ENCODE measurements at regions not wholly inside any gene's neighbourhood (a gene's known extent, or its start where the extent isn't known, plus 50 kb on each side); places are given as distances from the start of the nearest gene placed in this dataset.

GRCh38 chr13:33891196-33891742, 73.3 kb downstream of the RFC3 start:
- Histone ChIP-seq H3K4me3 (ENCODE audit: low read depth, low read length) (no peak overlapping the region), H3K27ac (ENCODE audit: low read depth, low read length) (no peak overlapping the region), H3K9me3 (ENCODE audit: control insufficient read depth, insufficient read depth, low read length) (no peaks in the 10 kb centered on the region), H3K27me3 (ENCODE audit: control insufficient read depth, insufficient read depth, low read length) (no peaks in the 10 kb centered on the region), H3K36me3 (ENCODE audit: control insufficient read depth, insufficient read depth, low read length) (no peaks in the 10 kb centered on the region), H3K9ac (ENCODE audit: low read depth, low read length) (no peak overlapping the region), H3K4me1 (ENCODE audit: control insufficient read depth, insufficient read depth, low read length) (no peaks in the 10 kb centered on the region)

DNA sequence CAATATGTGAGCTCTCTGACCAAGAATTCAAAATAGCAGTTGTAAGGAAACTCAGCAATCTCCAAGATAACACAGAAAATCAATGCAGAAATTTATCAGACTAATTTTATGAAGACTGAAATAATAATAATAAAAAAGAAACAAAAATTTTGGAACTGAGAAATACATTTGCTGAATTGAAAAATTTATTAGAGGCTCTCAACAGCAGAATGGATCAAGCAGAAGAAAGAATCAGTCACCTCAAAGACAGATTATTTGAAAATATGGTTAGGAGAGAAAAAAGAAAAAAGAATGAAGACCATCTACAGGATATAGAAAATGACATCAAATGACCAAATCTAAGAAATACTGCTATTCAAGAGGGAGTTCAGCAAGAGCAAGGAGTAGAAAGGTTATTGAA, 75.6 kb downstream of the RFC3 start:
- H3K9me3 ChIP-seq (ENCODE audit: control insufficient read depth, insufficient read depth, low read length): no peaks in the 10 kb centered on the region
- no peaks in the 10 kb centered on the region for H3K4me1 ChIP-seq (ENCODE audit: control insufficient read depth, insufficient read depth, low read length)
- no peaks in the 10 kb centered on the region for H3K27me3 ChIP-seq (ENCODE audit: control insufficient read depth, insufficient read depth, low read length)
- no peak overlapping the region for H3K9ac ChIP-seq (ENCODE audit: low read depth, low read length)
- no peak overlapping the region for H3K27ac ChIP-seq (ENCODE audit: low read depth, low read length)
- H3K36me3 ChIP-seq (ENCODE audit: control insufficient read depth, insufficient read depth, low read length): no peaks in the 10 kb centered on the region
- no peak overlapping the region for H3K4me3 ChIP-seq (ENCODE audit: low read depth, low read length)

GRCh38 chr13:33904431-33904830, 86.5 kb downstream of the RFC3 start:
- no peaks in the 10 kb centered on the region for H3K4me1 ChIP-seq (ENCODE audit: control insufficient read depth, insufficient read depth, low read length)
- H3K9ac ChIP-seq (ENCODE audit: low read depth, low read length): no peak overlapping the region
- peaks cover 5% of the 10 kb centered on the region; the same call in 1 of the 2 replicates for H3K9me3 ChIP-seq (ENCODE audit: control insufficient read depth, insufficient read depth, low read length)
- H3K27ac ChIP-seq (ENCODE audit: low read depth, low read length): no peak overlapping the region
- H3K36me3 ChIP-seq (ENCODE audit: control insufficient read depth, insufficient read depth, low read length): no peaks in the 10 kb centered on the region
- no peak overlapping the region for H3K4me3 ChIP-seq (ENCODE audit: low read depth, low read length)
- no peaks in the 10 kb centered on the region for H3K27me3 ChIP-seq (ENCODE audit: control insufficient read depth, insufficient read depth, low read length)

DNA sequence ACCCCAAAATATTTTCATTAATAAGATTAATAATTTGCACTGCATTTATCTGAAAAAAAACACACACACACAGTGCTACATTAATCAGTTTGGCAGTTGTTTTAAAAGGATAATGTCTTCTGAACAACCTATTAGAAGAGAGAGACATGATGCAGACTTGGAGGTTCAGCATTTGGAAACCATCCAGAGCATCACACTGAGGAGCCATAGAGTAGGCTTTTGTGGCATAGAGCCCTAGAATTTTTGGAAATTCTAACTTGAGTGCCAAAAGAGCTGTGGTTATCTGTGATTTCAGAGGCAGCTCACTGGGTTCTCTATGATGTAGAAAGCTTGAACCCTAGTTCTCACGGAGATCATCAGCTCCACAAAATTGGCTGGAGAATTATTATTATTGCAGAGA, 90.2 kb downstream of the RFC3 start:
- Histone ChIP-seq H3K36me3 (ENCODE audit: control insufficient read depth, insufficient read depth, low read length) (no peaks in the 10 kb centered on the region), H3K27me3 (ENCODE audit: control insufficient read depth, insufficient read depth, low read length) (no peaks in the 10 kb centered on the region), H3K9me3 (ENCODE audit: control insufficient read depth, insufficient read depth, low read length) (no peaks in the 10 kb centered on the region), H3K9ac (ENCODE audit: low read depth, low read length) (no peak overlapping the region), H3K27ac (ENCODE audit: low read depth, low read length) (no peak overlapping the region), H3K4me3 (ENCODE audit: low read depth, low read length) (no peak overlapping the region), H3K4me1 (ENCODE audit: control insufficient read depth, insufficient read depth, low read length) (no peaks in the 10 kb centered on the region)

DNA sequence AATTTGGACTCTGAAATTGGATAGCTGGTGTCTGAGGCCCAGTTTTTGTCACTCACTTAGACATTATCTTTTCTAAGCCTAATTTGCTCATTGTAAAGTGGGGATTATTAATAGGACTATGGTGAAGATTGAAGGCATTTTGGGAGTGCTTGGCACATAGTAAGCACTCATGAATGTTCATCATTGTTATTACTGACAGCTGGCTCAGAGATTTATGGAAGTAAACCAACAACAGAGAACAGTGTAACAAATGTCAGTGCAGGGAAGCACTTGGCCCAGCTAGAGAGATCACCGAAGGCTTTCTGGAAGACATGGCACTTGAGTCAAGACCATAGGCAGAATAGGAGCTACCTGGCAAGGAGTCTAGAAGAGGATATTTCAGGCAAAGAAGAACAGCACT, 92.3 kb downstream of the RFC3 start:
- Histone ChIP-seq H3K36me3 (ENCODE audit: control insufficient read depth, insufficient read depth, low read length) (no peaks in the 10 kb centered on the region), H3K4me1 (ENCODE audit: control insufficient read depth, insufficient read depth, low read length) (no peaks in the 10 kb centered on the region), H3K27me3 (ENCODE audit: control insufficient read depth, insufficient read depth, low read length) (no peaks in the 10 kb centered on the region), H3K9me3 (ENCODE audit: control insufficient read depth, insufficient read depth, low read length) (no peaks in the 10 kb centered on the region), H3K4me3 (ENCODE audit: low read depth, low read length) (no peak overlapping the region), H3K27ac (ENCODE audit: low read depth, low read length) (no peak overlapping the region), H3K9ac (ENCODE audit: low read depth, low read length) (no peak overlapping the region)

DNA sequence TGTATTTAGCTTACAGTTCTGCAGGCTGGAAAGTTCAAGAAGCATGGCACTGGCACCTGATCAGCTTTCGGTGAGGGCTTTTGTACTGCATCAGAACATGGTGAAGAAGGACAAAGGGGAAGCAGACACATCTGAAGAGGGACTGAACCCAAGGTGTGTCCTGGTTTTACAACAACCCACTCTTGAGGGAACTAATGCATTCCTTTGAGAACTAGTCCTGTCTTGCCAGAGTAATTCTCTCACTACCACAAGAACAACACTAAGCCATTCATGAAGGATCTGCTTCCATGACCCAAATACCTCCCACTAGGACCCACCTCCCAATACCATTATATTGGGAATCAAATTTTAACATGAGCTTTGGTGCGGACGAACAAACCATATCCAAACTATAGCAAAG, 93.6 kb downstream of the RFC3 start:
- Histone ChIP-seq H3K27me3 (ENCODE audit: control insufficient read depth, insufficient read depth, low read length) (no peaks in the 10 kb centered on the region), H3K4me3 (ENCODE audit: low read depth, low read length) (no peak overlapping the region), H3K9ac (ENCODE audit: low read depth, low read length) (no peak overlapping the region), H3K36me3 (ENCODE audit: control insufficient read depth, insufficient read depth, low read length) (no peaks in the 10 kb centered on the region), H3K27ac (ENCODE audit: low read depth, low read length) (no peak overlapping the region), H3K9me3 (ENCODE audit: control insufficient read depth, insufficient read depth, low read length) (no peaks in the 10 kb centered on the region), H3K4me1 (ENCODE audit: control insufficient read depth, insufficient read depth, low read length) (no peaks in the 10 kb centered on the region)

GRCh38 chr13:33913829-33914228, 95.9 kb downstream of the RFC3 start:
- H3K27me3 ChIP-seq (ENCODE audit: control insufficient read depth, insufficient read depth, low read length): no peaks in the 10 kb centered on the region
- H3K9me3 ChIP-seq (ENCODE audit: control insufficient read depth, insufficient read depth, low read length): no peaks in the 10 kb centered on the region
- H3K9ac ChIP-seq (ENCODE audit: low read depth, low read length): no peak overlapping the region
- no peaks in the 10 kb centered on the region for H3K36me3 ChIP-seq (ENCODE audit: control insufficient read depth, insufficient read depth, low read length)
- H3K4me3 ChIP-seq (ENCODE audit: low read depth, low read length): no peak overlapping the region
- H3K27ac ChIP-seq (ENCODE audit: low read depth, low read length): no peak overlapping the region
- no peaks in the 10 kb centered on the region for H3K4me1 ChIP-seq (ENCODE audit: control insufficient read depth, insufficient read depth, low read length)

DNA sequence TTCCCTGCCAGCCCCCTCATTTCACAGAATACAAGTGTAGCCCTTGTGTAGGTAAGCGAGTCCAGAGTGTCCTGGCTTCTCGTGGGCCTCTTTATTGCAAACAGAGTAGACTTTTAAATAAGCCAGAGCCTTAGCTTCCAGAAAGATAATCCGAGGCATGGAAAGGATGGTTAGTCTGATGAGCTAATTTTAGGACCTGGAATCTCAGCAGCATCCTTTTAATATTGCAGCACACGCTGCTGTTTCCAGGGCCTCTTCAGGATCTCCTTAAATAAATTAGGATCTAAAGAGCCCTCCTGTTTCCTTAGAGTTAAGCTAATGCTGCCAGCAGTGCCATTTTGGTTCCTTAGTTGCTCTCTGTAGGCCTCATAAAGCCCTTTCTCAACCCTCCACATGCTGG, 99.2 kb downstream of the RFC3 start:
- Histone ChIP-seq H3K9me3 (ENCODE audit: control insufficient read depth, insufficient read depth, low read length) (no peaks in the 10 kb centered on the region), H3K4me1 (ENCODE audit: control insufficient read depth, insufficient read depth, low read length) (0 out of 2 replicates have a peak, but pooled peaks cover 4% of the 10 kb centered on the region), H3K36me3 (ENCODE audit: control insufficient read depth, insufficient read depth, low read length) (no peaks in the 10 kb centered on the region), H3K9ac (ENCODE audit: low read depth, low read length) (no peak overlapping the region), H3K4me3 (ENCODE audit: low read depth, low read length) (no peak overlapping the region), H3K27ac (ENCODE audit: low read depth, low read length) (no peak overlapping the region), H3K27me3 (ENCODE audit: control insufficient read depth, insufficient read depth, low read length) (no peaks in the 10 kb centered on the region)

- Histone ChIP-seq H3K4me1 (ENCODE audit: control insufficient read depth, insufficient read depth, low read length) (0 out of 2 replicates have a peak, but pooled peaks cover 4% of the 10 kb centered on the region), H3K36me3 (ENCODE audit: control insufficient read depth, insufficient read depth, low read length) (no peaks in the 10 kb centered on the region), H3K27ac (ENCODE audit: low read depth, low read length) (no peak overlapping the region), H3K4me3 (ENCODE audit: low read depth, low read length) (no peak overlapping the region), H3K9ac (ENCODE audit: low read depth, low read length) (no peak overlapping the region), H3K9me3 (ENCODE audit: control insufficient read depth, insufficient read depth, low read length) (no peaks in the 10 kb centered on the region), H3K27me3 (ENCODE audit: control insufficient read depth, insufficient read depth, low read length) (no peaks in the 10 kb centered on the region)
Measured at GRCh38 chr13:33918199-33918932, 100.4 kb downstream of the RFC3 start.

DNA sequence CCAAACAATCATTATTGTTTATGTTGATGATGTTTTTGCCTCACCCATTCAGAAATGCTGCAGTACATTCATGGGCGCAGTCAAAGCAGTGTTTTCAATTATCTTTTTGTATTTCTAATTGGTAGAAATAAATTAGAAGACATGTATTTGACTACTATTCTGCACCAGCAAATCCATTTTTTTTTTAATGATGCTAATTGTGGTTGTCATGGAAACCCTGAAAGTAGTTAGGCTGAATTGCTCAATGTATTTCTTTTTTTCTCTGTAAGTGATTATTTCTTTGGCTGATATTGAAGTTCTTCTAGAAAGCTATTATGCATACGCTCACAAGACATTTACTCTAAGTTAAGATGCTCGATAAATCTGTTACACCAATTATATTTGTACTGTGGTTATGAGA, 101.2 kb downstream of the RFC3 start:
- no peak overlapping the region for H3K27ac ChIP-seq (ENCODE audit: low read depth, low read length)

DNA sequence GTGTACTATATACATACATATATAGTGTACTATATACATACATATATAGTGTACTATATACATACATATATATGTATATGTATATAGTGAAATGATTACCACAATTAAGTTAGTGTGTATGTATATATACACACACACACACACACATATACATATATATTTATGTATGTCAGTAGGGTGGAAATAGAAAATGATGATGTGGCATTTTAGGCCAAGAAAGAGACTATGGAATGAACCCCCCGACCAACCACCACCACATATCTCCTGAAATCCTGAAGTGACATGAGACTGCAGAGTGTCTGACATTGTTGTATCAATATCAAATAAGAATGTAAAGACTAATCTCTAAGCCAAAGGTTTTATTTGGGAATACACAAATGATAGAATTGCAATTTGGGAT, 107.6 kb downstream of the RFC3 start:
- no peaks in the 10 kb centered on the region for H3K27me3 ChIP-seq (ENCODE audit: control insufficient read depth, insufficient read depth, low read length)
- 0 out of 2 replicates have a peak, but pooled peaks cover 4% of the 10 kb centered on the region for H3K4me1 ChIP-seq (ENCODE audit: control insufficient read depth, insufficient read depth, low read length)

More for the DNA sequence above, 101.2 kb downstream of the RFC3 start:
- Histone ChIP-seq H3K4me3 (ENCODE audit: low read depth, low read length) (no peak overlapping the region), H3K27me3 (ENCODE audit: control insufficient read depth, insufficient read depth, low read length) (no peaks in the 10 kb centered on the region), H3K9ac (ENCODE audit: low read depth, low read length) (no peak overlapping the region), H3K36me3 (ENCODE audit: control insufficient read depth, insufficient read depth, low read length) (no peaks in the 10 kb centered on the region), H3K4me1 (ENCODE audit: control insufficient read depth, insufficient read depth, low read length) (0 out of 2 replicates have a peak, but pooled peaks cover 4% of the 10 kb centered on the region), H3K9me3 (ENCODE audit: control insufficient read depth, insufficient read depth, low read length) (no peaks in the 10 kb centered on the region)

More for the DNA sequence above, 107.6 kb downstream of the RFC3 start:
- Histone ChIP-seq H3K9ac (ENCODE audit: low read depth, low read length) (no peak overlapping the region), H3K9me3 (ENCODE audit: control insufficient read depth, insufficient read depth, low read length) (no peaks in the 10 kb centered on the region), H3K36me3 (ENCODE audit: control insufficient read depth, insufficient read depth, low read length) (no peaks in the 10 kb centered on the region), H3K4me3 (ENCODE audit: low read depth, low read length) (no peak overlapping the region), H3K27ac (ENCODE audit: low read depth, low read length) (no peak overlapping the region)
